ENCODE measurements at regions not wholly inside any gene's neighbourhood (a gene's known extent, or its start where the extent isn't known, plus 50 kb on each side); places are given as distances from the start of the nearest gene placed in this dataset.

- no peak for TF ChIP-seq CTCF (IDR thresholded peaks at IDR 0.05; ENCODE audit: low read depth, low read length)
- TF ChIP-seq POLR2A (IDR thresholded peaks at IDR 0.05; ENCODE audit: extremely low read depth, insufficient read length), result no peak
- TF ChIP-seq MAX (IDR thresholded peaks at IDR 0.05; ENCODE audit: low read depth, low read length), result no peak
- no peak for TF ChIP-seq MYC (IDR thresholded peaks at IDR 0.05; ENCODE audit: low read depth, low read length)
Measured at GRCh38 chr10:117458571-117458970, 83.3 kb upstream of the PDZD8 start.
